Stimulated activated CD8-positive, alpha-beta memory T cell treated with anti-CD3 and anti-CD28 coated beads, Interleukin-15, amount 100 ng/mL, for 48 hours (primary cell): ENCODE measurements at regions not wholly inside any gene's neighbourhood (a gene's known extent, or its start where the extent isn't known, plus 50 kb on each side); places are given as distances from the start of the nearest gene placed in this dataset.

Experiments used
- DNase-seq, 2 donors: peaks; one replicate each; pipeline ENCODE4 v3.0.0-alpha.2; 2020; ENCODE audit warnings: low read depth in 2 of 2

GRCh38 chr15:39269821-39270220, 311.1 kb upstream of the THBS1 start:
- no peak for DNase-seq

GRCh38 chr15:39270221-39270855, 310.5 kb upstream of the THBS1 start:
- DNase-seq = no peak

GRCh38 chr15:39270934-39271333, 309.9 kb upstream of the THBS1 start:
- DNase-seq = no peak

GRCh38 chr15:39272901-39273300, 308.0 kb upstream of the THBS1 start:
- DNase-seq = no peak

DNA sequence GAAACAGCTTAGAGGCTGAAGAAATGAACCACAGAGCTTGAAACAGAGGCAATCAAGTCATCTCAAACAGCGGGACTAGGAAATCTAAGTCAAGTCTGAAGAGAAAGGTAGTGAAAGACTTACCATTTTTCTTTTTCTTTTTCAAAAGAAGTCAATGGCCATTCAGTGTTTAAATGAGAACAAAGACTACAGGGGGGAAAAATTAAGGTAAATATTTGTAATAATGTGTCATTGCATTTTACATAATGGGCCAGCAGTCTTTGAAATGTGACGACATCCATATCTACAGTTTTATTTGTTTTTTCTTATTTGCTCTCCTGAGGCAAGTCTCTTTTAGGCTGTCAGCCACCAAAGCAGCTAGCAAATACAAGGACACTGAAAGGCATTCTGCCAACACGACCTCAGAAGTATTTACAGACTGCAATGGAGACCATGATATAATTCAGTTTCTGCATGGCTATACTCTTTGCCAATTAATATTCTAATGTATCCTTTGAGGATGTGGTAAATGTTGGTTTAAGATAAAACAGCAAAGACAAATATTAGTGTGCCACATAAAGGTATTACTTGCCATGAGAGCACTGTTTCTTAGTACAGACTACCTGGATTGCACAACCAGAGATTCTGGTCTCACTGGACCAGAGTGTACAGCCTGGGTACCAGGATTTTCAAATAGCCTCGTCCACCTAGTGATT, 307.0 kb upstream of the THBS1 start:
- DNase-seq = no peak

GRCh38 chr15:39275066-39275465, 305.8 kb upstream of the THBS1 start:
- DNase-seq = no peak

- no peak for DNase-seq
Measured at GRCh38 chr15:39279311-39279710, 301.6 kb upstream of the THBS1 start.

DNA sequence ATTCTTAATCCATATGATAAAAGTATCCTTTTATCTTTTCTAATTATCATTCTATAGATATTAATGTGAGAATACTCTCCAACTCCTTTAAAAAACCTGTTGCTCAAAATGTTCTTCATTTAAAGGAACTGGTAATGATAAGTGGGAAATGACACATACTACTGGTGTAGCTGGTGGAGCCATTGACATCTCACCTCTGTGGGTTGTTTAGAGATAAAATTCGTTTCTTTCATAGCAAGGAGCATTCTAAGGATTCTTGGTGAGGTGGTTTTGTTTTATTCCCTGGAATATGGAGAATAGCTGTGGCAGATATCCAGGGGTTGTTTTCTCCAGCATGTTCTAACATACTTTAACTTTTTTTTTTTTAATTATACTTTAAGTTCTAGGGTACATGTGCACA, 299.8 kb upstream of the THBS1 start:
- DNase-seq = no peak

- DNase-seq = no peak
Measured at GRCh38 chr15:39282663-39283208, 298.1 kb upstream of the THBS1 start.

DNA sequence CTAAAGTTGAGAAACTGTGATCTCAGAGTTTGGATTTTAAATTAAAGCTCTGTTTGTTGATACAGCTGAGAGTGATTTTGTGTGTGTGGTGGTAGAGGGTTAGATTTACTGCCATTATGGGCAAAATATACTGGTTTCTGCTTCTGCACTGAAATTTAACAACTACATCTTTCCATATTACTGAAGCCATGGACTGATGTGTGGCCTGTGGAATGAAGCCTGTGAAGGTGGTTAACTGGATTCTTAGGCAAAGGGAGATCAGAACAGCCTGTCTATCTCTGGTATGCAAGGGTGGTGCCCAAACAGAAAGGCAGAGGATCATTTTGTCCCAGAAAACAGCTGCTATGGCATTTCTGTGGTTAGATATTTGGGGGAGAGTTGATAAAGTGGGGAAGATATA, 297.3 kb upstream of the THBS1 start:
- no peak for DNase-seq

DNA sequence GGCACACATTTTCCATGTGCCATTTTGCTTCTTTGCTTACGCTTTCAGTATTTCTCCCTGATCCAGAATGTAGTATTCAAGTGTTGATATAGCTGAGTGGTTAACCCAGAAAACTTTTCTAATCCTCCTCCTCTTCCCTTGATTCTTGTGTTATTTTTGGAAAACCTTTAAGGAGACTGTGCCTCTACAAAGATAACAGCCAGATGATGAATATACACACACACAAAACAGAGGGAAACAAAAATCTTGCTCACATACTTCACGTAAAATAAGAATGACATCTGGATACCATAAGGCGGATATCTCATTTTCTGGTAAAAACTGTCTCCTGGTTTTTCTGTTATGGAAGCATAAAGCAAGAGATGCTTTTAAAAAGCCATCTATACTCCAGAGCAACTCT, 295.8 kb upstream of the THBS1 start:
- no peak for DNase-seq

- no peak for DNase-seq
Measured at GRCh38 chr15:39285663-39286062, 295.2 kb upstream of the THBS1 start.

- DNase-seq = no peak
Measured at GRCh38 chr15:39286706-39287105, 294.2 kb upstream of the THBS1 start.

DNA sequence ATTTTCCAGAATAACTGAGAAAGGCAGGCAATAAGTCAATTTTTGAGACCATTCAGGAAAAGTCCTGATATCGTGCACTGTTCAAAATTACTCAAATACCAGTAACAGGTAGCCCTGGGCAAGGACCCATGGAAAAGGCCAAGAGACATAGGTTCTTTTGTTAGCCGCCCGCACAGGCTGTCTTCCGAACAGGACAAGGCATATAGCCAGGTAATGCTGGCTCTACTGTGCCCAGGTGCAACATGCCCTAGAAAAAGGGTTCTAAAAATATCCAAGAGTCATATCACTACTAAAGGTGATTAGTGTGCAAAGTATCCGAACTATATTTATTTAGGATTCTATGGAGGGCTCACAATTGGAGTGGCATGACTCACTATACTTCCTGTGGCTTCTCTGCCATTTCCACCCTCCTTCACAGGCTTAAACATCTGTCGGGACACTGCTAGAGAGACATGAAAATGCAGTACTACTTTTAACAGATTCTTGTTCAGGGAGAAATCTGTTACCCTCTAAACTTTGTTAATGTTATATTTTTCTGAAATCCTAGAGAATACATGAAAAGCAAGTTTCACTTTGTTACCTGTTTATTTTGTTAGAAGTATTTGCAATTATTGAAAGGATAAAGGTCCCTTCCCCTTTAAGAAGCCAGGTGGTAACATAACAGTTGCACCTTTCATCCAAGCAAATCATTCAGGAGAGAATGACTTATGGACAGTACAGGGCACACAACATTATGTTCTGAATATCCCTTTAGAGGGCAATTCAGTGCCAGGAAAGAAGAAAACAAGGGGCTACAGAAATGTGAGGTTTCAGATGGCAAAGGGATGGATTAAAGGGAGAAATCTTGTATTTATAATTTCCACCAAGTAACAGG, 293.3 kb upstream of the THBS1 start:
- no peak for DNase-seq

DNA sequence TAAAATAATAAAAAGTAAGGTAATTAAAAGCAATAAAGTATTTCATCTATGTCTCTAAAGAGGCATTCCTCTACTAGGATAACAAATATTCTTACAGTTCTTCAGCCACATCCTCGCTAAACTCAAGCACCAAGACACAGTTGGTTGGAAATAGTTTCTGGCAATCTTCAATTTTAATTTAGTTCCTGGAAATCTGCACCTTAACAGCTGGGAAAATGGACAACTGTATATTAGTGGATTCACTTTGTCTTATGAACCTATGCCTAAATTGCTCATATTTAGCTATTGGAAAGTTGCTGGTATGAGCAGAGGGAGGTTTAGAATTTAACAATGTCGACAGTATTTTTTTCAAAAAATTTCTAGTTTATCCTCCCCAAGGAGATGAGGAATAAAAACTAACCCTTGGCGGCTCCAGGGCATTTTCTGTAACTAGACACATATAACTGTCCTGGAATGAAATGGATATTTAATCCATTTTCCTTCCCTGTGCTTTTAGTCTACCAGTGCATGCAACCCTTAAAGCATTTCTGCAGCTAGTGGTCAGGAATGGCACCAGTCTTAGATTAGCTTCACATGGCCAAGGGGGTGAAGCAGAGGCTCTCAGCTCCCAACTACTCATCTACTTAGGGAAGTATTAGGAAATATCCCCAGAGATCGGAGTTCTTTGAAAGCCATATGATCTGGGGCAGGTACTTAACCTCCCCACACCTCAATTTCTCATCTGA, 290.0 kb upstream of the THBS1 start:
- DNase-seq = no peak

DNA sequence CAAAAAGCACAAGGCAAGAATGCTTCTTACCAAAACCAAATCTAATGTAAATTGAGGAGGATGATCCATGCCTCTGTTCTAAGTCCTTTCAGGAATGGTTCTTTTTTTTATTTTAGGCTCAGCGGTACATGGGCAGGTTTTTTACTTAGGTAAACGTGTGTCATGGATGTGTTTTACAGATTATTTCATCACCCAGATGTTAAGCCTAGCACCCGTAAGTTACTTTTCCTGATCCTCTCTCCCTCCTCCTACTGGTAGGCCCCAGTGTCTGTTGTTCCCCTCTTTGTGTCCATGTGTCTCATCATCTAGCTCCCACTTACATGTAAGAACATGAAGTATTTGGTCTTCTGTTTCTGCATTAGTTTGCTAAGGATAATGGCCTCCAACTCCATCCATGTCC, 289.2 kb upstream of the THBS1 start:
- DNase-seq = no peak

- DNase-seq = no peak
Measured at GRCh38 chr15:39296955-39297354, 283.9 kb upstream of the THBS1 start.

- no peak for DNase-seq
Measured at GRCh38 chr15:39298271-39298962, 282.5 kb upstream of the THBS1 start.

- DNase-seq = no peak
Measured at GRCh38 chr15:39299486-39300267, 281.2 kb upstream of the THBS1 start.

DNA sequence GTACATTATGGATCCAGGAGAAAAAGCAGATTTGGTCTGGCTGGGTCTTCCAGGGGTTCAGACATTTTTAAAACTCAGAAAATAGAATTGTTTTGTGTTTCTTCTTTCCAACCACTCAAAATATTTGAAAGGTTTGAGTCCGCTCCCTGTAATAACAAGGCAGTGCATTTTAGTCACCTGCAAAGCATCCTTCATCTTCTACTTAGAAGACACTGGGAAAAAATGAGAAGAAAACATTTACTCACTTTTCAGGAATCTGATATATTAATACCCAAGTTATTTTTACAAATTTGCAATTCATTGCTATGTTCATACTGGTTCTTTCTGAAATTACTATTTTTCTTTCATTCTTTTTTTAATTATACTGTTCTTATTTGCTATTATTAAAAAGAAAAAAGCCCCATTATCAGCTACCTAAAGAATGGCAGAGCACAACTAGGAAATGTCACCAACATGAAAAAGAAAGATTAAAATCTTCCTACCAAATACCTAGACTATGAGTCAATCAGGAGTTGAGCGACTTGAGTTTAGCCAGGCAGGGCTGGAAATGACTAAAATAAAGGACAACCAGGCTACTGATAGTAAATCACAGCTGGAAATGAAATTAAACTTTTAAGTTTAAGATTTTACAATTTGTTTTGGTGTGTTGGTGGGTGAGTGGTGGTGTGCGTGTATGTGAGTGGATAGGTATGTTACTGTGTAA, 280.3 kb upstream of the THBS1 start:
- DNase-seq = no peak
